RPMI8226 (cell line): ENCODE measurements at regions not wholly inside any gene's neighbourhood (a gene's known extent, or its start where the extent isn't known, plus 50 kb on each side); places are given as distances from the start of the nearest gene placed in this dataset.

Experiments used
- DNase-seq: peaks from one replicate; pipeline ENCODE4 v3.0.0-alpha.2; 2015

DNA sequence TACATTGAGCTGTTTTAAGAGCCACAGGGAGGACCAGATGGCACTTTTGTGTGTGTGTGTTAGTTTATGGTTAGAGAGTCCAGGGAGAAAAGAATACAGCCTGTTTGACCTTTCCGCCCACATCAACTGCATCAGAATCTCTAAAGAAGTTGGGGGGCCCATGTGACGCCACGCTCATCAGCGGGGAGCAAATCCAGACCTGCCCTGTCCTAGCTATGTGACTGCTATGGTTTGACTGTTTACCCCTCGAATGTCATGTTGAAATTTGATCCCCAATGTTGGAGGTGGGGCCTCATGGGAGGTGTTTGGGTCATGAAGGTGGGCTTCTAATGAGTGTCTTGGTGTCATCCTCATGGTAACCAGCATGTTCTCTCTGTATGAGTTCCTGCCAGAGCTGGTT is 128.0 kb downstream of the ADRA2A start:
- DNase-seq = no peak

DNA sequence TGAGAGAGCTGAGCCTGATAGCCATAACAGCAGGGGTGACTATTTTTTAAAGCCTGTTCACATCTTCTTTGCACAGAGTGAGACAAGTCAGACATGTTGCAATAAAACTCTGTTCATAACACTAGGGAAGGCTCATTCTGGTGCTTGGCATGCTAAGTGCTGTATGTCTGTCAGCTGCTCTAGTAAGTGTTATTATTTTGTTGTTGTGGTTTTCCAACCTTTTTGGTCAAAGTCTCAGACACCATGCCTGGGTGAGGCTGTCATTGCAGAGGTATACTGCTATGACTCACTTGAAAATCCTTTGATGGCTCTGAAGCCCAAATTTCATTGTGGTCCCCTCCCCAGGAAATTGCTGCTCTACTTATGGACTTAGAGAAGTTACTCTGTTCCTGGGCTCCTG is 129.7 kb downstream of the ADRA2A start:
- no peak for DNase-seq

DNA sequence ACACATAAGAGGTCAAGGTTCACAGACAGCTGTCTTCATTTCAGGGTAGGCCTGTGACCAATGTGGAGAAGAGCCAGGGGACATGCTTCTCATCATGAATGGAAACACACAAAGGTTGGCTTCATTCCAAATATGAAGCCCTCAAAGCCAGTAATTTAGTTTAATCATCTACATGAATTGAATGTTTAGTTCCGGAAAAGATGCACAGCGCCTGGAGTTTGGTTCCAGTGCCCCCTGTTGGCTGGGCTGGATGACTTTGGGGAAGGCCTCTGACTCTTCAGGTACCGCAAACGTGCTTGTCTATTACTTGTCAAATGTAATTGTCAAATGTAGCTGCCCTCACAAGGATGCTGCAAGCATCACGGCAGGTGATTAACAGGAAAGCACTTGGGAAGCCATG is 130.7 kb downstream of the ADRA2A start:
- DNase-seq = peak; percentile 7

DNA sequence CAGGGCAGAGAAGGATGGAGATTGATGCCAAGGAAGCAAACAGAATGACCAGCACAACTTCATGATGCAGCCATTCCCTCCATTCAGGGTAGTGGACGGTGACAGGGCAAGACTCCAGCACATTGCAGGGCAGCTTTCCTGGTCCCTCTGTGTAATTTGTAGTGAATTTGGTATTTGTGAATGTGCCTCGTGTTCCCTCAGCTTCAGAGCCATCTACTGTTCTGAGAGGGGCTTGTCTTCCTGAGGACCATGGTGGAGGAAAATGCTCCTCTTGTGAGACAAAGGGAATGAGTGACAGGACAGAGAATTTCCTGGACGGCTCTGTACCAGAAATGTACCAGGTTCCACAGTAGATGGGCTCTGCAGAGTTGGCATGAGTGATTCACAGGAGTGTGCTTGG is 132.1 kb downstream of the ADRA2A start:
- DNase-seq = no peak

DNA sequence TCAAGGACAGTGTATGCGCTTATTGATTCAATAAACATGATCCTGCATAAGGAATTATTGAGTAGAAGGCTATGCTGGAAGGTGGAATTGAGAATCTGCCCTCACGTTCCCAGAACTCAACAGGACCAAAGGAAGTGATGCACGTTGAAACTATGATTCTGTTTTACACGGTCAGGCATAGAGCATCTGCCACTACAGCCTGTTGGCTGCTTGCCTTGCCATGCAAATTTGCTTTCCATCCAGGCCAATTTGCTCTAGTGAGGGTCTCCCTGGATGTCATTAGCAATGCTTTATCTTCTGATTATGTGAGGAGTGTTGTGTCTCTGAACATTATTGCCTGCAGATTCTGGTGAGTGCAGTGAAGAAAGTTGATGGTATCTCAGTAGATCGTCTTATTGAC is 132.9 kb downstream of the ADRA2A start:
- DNase-seq = no peak

DNA sequence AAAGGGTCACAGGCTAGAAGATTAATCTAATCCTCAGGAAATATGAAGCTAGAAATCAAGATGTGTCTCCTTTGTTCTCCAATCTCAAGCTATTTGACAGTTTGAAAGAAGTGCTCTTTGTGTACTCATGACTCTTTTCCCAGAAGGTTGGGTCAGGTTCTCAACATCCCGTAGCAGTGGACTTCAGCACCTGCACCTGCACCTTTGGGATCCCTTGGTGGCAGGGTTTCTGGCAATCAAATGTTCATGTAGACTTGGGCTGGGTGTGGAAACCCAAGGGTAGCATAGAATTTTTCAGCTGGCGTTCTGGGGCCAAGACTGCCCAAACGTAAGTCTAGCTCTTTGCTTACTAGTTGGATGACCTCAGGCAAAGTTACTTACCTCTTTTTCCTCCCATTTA is 134.4 kb downstream of the ADRA2A start:
- no peak for DNase-seq

DNA sequence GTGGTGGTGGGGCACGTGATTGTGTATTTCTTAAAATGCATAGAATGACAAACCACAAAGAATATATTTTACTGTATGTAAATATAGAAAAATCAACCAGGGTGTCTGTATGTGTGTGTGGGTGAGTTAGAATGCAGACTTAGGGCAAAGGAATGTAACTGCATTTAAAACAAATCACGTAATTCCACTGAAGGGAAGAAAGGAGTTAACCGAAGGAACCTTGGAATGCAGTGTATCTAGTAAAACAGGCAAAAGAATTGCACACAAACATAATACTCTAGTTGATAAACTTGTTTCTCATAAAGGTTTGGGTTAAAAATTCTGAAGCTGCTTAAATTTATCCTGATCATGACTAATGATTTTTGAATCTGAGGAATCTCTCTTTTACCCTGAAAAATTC is 134.9 kb downstream of the ADRA2A start:
- no peak for DNase-seq

DNA sequence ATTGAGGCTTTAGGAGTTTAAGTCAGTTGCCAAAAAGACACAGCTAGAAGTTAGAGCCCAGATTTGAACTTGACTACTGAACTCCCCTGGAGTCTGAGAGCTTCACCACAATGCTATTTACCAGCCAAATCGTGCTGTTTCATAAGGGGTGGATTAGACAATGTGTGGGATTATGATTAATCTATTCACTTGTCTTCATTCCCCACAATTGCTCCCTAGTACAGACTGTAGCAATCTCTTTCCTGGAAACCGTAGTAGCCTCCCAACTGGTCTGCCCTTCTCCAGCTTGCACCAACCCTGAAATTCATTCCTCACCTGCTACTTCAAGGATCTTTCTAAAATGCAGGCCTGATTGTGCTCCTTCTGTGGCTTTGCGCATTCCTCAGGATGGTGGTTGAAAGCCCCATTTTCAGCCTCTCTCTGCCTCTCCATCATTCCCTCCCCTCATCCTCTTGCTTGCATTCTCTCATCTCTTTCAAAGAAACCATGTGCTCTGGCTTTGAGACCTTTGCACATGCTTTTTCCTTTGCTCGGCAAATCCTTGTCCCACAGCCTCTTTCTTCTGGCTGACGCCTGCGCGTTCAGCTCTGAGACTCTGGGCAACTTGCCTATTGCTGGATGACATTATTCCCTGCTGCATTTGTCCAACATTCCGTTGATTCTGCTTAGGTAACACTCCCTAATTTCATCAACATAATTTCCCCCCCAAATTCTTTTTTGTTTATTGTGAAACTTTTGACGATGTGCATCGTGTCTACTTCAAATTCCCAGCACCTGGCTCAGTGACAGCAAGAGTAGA is 145.1 kb downstream of the ADRA2A start:
- no peak for DNase-seq

DNA sequence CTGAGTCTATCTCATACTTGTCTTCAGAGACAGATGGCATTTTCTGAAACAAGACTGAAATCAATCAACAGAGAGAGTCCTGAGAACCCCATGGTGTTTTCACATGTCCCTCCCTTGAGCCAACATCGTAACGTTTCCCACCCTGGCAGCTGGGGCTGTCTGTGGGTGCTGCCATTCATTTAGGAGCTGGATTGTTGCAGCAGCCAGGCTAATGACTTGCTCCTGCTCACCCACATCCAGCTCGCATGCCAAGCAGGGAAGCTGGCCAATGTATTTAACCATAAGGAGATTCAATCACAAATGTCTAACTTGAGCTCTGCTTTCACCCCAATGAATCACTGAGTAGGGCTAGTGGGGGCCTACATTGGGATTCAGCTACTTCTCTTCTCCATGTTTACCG is 146.1 kb downstream of the ADRA2A start:
- DNase-seq = no peak

DNA sequence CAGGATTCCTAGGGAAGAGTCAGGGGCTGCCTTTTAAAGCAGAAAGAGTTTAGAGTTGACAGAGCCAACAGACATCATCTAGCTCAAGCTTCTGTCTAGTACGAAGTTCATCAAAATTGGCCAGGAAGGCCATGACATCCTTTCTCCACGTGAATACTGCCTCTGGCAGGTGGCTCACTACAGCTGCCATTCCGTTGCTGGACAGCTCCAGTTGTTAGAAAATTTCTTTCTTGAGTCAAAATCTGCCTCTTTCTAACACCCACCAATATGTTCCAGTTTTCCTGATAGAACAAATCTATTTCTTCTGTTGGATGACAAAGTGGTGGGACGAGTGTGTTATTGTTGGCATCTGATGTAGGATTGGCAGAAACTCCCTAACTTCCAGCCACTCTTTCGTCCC is 154.9 kb downstream of the ADRA2A start:
- no peak for DNase-seq

DNA sequence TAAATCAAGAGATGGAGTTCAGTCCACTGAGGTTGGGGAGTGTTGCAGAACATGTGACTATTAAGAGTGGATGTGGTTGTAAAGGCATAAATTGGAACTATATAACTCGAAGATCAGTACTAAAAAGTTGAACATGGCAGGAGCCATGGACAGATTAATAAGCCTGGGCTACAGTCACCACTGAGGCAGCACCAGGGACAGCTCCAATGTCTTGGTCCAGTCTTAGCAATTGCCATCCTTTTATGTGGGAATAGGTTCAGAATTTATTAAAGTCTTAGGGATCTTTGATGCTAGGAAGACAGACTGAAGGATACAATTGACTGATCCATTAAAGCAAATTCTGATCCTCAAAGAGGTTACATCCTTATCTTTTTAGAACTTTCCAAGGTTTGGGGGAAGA is 156.6 kb downstream of the ADRA2A start:
- DNase-seq = no peak

DNA sequence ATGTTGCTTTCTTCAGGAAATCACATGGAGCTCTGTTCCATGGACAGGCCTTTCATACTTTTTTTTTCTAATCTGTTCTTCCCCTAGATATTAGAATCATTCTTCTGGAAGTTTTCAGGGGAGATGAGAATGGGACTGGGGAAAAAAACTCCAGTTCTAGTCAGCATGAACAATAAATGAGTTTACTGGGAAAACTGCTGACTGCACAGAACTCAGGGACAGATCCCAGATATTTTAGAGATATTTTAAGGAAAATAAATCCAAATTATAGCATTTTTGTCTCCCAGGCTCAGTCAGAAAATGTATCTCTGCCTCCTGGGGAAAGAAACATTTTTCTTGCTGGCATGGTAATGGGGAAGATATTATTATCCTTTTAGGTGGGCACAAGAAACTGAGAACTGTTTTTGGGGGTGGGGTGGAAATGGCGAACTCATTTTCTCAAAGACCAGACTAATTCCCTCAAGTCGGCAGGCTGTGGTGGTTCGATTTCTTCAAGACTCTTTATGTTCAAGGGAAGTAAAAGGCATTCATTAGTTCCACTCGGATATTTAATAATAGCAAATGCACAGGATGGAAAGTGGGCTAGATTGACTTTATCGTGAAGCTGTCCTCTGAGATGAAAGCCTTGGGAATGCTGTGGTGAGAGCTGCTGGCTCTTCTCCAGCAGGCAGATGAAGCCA is 157.5 kb downstream of the ADRA2A start:
- no peak for DNase-seq

DNA sequence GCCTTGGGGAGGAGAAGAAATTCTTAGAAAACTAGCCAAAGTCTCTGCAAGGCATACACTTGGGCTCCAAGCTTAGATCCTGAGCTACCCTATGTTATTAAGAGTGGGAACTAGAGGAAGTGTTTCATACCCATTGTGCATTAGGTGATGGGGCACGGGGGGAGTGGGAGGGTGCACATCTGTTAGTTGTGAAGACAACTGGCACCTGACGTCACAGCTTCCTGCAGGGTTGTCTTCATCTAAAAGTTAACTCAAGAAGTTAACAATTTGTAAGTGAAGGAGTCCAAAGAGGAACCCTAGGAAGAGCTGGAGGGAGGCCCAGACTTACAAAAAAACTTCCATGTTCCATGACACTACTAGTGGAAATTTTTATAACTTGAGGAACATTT is 158.1 kb downstream of the ADRA2A start:
- no peak for DNase-seq

DNA sequence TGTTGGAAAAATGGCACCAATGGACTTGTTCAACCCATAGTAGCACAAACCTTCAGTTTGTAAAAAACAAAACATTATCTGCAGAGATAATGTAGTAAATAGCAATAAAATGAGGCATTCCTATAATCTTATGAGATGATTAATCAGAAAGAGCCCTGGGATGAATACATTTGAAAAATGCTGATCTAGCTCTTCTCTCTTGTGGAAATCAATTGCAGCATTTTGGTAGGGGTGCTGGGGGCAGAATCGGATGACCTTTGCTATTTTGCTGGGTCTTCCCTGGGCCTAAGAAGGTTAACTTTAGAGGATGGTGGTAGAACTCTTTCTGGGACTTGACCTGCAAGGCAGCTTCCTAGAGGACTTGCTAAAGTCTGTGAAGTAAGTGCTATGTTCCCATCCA is 163.5 kb downstream of the ADRA2A start:
- no peak for DNase-seq

DNA sequence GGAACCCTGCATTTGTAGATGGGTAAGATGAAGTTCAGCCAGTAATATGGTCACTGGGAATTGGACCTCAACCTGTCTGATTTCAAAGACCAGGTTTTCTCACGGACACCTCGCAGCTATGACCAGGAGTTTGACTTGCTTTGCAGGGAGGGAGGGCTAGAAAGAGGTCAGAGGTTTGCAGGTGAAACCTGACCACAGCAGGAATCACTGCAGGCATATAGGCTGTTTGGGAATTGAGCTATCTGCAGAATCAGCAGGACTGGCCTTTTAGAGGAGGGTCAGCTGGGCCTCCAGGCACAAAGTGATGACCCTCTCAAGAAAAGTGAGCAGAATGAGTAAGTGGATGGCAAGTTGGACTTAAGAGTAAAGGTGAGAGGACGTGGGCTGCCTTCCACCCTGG is 166.3 kb downstream of the ADRA2A start:
- DNase-seq = no peak

DNA sequence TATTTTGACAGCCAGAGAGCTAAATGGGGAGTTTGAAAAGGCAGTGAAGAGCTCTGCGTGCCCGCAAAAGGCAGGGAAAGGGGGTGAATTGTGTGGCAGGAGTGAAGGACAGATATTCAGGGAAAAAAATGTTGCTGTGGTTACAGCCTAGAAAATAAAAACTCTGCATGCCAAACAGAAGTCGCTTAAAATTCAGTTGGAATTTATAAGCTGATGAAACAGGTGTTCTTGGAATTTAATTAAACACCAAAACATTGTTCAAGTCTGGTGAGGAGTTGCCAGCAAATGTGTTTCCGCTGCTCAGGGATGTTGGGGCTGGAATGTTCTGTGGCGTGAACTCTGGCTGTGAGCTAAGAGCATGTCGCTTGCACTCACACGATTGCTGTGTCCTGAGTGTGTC is 169.3 kb downstream of the ADRA2A start:
- no peak for DNase-seq

DNA sequence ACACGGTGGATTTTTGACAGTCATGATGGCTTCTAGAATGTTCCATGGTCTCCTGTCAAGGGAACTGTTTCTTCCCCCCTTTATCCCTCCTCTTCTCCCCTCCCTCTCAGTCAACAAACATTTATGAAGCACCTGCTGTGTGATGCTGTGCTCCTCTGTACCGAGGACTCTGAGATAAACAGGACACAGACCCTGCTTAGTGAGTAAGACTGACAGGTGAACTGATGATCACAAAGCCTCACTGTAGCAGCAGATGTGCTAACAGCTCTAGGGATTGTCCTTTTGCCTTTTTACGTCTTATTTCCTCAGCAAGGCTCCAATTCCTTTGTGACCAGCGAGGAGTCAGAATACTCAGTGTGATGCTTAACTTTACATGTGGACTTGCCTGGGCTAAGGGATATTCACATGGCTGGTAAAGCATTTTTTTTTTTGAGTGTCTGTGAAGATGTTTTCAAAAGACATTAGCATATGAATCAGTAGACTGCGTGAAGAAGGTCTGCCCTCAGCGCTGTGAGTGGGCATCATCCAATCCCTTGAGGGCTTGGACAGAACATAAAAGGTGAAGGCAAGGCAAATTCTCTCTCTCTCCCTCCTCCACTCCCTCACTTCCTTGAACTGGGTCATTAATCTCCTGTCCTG is 170.1 kb downstream of the ADRA2A start:
- no peak for DNase-seq

DNA sequence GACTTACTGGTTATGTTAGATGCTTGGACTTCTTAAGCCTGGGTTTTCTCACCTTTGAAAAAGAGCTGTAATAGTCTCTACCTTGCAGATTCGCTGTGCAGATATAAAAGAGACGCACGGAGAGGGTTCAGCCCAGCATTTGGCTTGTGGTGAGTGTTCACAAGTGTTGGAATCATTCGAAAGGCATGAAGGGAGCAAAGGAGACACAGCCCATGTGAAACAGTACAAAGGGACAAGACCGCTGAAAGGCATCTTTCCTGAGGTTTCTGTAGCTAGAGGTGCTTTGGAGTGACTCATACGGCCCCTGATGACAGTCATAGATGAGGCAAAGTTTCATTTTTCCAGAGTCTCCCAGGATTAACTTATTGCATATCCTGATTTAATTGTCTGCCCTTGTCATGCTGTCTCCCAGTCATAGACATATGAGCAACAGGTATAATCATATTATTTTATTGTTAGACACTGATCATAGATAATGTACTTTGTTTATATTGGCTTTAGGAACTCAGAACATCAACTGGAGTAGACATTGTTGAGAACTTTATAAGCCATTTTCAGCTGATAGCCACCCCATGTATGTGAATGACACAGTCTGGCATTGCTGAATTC is 171.1 kb downstream of the ADRA2A start:
- no peak for DNase-seq

DNA sequence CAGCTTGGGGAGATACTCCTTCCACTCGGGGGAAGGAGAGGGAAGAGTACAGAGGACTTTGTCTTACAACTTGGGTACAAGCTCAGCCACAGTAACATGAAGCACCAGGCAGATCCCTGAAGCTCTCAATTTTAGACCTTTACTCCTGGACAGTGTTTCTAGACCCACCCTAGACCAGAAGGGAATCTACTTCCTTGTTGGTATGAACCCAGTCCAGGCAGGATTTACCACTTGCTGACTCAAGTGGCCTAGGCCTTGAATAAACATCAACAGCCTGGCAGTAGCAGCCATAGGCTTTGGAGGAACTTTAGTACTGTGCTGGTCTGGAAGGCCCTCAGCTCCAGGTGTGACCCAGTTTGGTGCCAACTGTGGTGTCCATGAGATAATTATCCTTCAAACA is 173.1 kb downstream of the ADRA2A start:
- no peak for DNase-seq

DNA sequence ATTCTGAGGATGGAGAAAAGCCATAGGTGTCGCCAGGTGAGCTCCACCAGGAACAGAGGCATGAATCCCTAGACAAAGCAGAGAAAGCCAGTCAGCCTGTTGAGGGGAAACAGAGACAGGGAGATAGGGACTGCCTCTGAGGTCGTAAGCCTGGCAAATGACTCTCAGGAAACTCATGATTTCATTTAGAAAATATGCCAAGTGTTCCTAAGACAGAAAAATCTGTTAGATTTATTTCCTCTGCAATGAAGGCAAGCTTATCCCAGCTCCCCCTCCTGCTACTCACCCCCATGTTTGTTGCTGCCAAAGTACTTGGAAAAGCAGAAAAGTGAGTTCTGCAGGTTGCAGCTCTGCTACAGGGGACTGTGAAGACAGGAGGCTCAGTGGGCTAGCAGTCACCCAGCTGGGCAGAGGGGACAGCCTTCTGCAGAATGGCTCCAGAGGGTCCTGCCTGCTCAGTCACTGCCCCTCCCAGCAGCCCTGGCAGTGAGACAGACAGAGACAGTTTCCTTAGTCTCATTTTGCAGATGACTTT is 184.3 kb downstream of the ADRA2A start:
- DNase-seq = no peak

DNA sequence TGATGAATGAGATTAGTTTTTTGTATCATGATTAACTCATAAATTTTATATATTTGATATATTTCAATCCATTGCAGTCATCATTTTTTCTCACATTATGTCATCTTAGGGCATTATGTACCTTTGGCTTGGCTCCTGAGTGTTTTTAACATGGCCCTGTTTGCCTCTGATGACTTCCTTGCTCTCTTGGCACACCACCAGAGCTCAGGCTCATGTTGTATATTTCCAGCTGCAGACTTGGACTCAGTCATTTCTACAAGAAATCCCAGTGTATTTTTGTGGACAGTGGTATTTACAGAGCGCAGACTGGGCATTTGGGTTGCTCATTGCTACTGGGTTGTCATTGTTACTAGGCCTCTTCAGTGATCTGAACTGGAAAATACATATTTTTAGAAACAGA is 188.5 kb downstream of the ADRA2A start:
- DNase-seq = no peak

DNA sequence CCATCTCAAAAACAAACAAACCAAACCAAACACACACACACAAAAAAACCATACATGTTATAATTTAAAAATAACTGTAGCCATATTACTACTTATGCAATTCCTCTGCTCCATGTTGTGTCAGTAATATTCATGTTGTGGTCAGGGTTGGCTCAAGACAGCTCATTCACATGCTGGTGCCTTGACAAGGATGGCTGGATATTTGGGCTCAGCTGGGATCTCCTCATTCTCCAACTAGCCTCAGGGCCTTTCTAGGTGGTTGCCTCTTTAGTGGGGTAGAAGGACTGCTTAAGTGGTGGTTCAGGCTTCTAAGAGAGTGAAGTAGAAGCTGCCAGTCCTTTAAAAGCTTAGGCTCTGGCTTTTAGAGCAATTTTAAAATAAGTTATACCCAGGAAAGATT is 189.3 kb downstream of the ADRA2A start:
- no peak for DNase-seq

DNA sequence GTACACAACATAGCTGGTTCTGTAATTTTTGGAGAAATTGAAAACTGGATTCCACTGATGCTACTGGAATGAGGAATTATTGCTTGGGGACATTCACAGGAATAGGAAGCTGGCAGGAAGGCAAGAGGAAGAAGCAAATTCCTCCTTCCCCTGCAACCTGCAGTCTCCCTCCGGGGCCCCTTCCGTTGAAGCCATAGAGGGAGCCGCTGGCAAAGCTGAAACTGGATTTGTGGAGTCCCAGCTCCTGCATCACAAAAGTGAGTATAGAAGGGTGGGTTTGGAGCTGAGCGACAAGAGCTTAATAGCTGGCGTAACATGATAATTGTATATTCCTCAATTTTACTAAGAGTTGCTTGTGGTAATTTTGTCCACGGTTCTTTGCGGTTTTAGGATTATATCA is 190.8 kb downstream of the ADRA2A start:
- DNase-seq = no peak

DNA sequence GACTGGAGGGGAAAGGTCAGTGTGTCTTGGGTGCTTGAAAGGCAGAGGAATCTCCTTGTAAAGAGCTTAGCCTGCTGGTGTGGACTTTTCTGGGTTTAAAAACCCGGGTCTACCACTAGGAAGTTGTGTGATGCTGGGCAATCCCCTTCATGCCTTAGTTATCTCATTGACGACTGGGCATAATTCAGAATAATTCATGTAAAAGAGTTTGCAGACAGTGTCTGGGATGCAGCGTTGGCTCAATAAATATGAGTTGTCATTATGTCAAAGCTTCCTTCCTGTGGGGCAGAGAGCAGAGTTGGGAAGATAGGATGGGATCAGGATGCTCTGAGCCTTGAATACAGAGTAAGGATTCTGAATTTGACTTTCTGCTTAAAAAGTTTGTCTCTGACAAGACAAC is 196.4 kb downstream of the ADRA2A start:
- DNase-seq = no peak
